NCI-H82 treated with DMSO at 0.1 percent for 48 hours (cell line): ENCODE measurements at regions not wholly inside any gene's neighbourhood (a gene's known extent, or its start where the extent isn't known, plus 50 kb on each side); places are given as distances from the start of the nearest gene placed in this dataset.
A peak's percentile ranks its signal among the peaks of the same experiment; 100 is the strongest.
"Not testable (repeated sequence)": the region's sequence is repeated elsewhere in the genome, so short reads cannot be mapped to it uniquely, and the experiment has no call there.

Experiments used
- DNase-seq: peaks from one replicate; lab custom pipeline; 2025; ENCODE audit not compliant: unreplicated experiment; lab: John Stamatoyannopoulos, UW

GRCh38 chr5:17123010-17123409 is 94.4 kb upstream of the BASP1 start:
- no peak for DNase-seq

- not testable (repeated sequence) for DNase-seq
Observed at GRCh38 chr5:17123773-17124172, 93.7 kb upstream of the BASP1 start.

GRCh38 chr5:17127743-17128231 is 89.6 kb upstream of the BASP1 start:
- no peak for DNase-seq

DNA sequence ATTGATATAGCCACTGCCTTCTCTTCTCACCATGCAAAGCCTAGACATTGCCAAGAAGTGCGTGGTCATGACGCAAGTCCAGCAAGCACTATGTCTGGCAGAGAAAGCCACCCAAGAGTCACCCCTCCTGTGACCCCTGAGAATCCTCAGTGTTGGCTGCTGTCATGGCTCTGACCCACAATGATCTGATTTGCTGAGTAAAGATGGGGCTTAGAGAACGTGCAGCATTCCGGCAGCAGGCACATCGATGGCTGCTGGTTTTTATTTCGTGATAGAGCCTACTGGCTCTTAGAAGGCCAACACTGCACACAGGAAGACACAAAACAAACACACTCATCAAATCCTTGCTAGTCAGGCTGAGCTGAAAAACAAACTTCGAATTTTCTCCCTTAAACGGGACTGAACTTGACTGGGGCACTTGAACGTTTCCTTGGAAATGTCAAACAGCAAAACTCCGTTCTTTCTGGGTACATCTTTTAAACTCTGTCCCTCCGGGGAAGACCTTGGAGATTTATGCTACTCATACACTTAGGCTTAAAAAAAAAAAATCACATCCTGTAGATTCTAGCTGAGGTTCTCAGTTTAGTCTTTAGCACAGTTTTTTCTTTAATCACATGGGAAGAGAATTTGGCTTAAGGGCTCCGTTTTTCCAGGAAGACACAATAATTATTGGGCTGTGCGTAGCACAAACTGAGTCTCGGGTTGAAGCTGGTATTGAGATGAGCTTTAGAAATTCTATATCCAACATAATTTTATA is 88.2 kb upstream of the BASP1 start:
- no peak for DNase-seq

DNA sequence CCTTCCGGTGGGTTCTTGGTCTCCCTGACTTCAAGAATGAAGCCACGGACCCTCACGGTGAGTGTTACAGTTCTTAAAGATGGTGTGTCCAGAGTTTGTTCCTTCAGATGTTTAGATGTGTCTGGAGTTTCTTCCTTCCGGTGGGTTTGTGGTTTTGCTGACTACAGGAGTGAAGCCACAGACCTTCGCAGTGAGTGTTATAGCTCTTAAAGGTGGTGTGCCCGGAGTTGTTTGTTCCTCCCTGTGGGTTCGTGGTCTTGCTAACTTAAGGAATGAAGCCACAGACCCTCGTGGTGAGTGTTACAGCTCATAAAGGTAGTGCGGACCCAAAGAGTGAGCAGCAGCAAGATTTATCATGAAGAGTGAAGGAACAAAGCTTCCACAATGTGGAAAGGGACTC is 87.1 kb upstream of the BASP1 start:
- not testable (repeated sequence) for DNase-seq

DNA sequence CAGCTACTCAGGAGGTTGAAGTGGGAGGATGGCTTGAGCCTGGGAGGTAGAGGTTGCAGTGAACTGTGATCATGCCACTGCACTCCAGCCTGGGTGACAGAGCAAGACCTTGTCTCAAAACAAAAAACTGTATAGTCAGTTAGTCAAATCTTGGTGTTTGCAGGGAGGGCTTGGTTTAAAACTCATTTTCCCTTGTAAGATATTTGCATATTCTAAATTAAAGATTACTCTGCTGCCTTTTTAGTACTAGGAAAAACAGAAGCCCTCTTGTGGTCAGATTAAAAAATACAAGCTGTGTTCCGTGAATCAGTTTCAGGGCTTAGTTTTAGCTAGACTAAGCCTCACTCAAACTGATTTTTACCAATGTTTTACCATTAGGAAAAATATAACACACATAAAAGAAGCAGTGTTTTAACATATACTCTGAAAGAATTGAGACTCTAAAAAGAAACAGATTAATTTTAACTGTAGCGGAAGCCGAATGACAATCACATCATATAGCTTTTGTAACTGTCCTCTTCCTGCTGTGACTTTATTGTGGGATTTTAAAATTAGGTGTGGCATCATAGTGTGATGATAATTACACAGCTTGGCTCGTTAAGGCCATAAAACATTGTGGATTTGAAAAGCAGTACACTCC is 84.9 kb upstream of the BASP1 start:
- peak; percentile 30 for DNase-seq

GRCh38 chr5:17135050-17135449 is 82.4 kb upstream of the BASP1 start:
- DNase-seq, result no peak

- no peak for DNase-seq
Observed at GRCh38 chr5:17143335-17143734, 74.1 kb upstream of the BASP1 start.

- no peak for DNase-seq
Observed at GRCh38 chr5:17146280-17146841, 71.1 kb upstream of the BASP1 start.

GRCh38 chr5:17147170-17147569 is 70.3 kb upstream of the BASP1 start:
- DNase-seq, result no peak

DNA sequence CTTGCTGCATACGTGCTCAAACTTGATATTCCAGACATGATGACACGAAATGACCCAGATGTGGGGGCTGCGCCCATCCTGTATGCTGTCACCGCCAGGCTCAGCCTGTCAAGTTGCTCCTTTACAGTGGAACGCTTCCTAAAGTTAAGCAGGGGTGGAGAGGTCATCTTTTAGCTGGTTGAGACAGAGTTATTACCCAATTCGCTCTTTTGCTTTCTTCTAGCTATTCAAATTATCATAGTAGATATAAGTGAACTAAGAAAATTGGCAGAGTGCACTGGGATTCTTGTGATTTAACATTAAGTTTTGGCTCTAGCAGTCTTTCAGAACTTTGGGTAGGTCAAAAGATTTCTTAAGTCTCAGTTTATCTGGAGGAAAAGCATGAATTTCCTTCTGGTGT is 69.8 kb upstream of the BASP1 start:
- DNase-seq, result no peak

- DNase-seq, result no peak
Observed at GRCh38 chr5:17148481-17148880, 69.0 kb upstream of the BASP1 start.

GRCh38 chr5:17149786-17150185 is 67.6 kb upstream of the BASP1 start:
- DNase-seq, result no peak

GRCh38 chr5:17150531-17150930 is 66.9 kb upstream of the BASP1 start:
- DNase-seq, result no peak

GRCh38 chr5:17151686-17152085 is 65.7 kb upstream of the BASP1 start:
- no peak for DNase-seq

DNA sequence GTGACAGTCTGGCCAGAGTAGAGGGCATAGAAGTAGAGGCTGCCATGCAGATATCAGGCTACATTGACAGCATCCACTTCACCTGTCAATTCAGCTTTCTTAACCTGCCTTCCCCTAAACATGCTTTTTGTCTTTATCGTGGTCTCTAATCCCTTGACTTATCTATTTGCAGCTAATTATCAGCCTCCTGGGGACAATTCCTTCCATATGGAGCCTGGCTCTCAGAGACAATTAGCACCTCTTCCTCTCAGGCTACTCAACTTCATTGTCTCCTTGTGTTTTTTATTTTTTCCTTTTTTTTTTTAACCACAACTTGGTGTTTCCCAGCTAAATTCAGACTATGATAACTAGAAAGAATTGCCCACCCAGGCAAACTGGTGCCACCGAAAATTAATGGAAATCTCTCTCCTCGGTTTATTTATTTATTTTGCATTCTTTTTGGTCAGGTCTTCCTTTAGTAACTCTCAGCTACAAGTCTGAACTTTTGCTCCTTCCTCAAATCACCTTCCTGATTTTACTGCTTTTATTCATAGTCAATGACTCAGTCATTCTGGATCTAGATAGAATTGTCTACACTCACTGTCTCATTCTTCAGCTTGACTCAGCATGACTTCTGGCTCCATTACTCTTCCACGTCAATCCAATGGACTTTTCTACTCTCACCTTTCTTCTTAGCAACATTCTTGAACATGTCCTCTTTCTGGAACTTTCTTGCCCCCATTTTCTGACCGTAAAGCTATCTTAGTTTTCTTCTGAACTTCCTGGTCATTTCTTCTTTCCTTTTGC is 63.0 kb upstream of the BASP1 start:
- peak; percentile 45 for DNase-seq

- no peak for DNase-seq
Observed at GRCh38 chr5:17156463-17156862, 61.0 kb upstream of the BASP1 start.

- DNase-seq, result no peak
Observed at GRCh38 chr5:17157294-17157693, 60.1 kb upstream of the BASP1 start.

- DNase-seq, result no peak
Observed at GRCh38 chr5:17157916-17158529, 59.4 kb upstream of the BASP1 start.

DNA sequence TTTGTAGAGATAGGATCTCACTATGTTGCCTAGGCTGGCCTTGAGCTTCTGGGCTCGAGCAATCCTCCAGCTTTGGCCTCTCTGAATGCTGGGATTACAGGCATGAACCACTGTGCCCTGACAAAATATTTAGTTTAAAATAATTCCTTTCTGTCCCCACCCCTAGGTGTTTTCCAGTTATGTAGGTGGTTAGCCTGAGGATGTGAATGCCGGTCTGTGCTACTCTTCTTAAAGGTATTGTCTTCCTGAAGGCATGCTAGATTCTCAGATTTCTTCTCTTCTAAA is 56.7 kb upstream of the BASP1 start:
- DNase-seq, result no peak

- no peak for DNase-seq
Observed at GRCh38 chr5:17161662-17162061, 55.8 kb upstream of the BASP1 start.
